A549 (cell line): ENCODE measurements at regions not wholly inside any gene's neighbourhood (a gene's known extent, or its start where the extent isn't known, plus 50 kb on each side); places are given as distances from the start of the nearest gene placed in this dataset.

Source experiments
- CEBPB ChIP-seq, 2 experiments: fragments of >200 bp in 1 of 2; sonication (Bioruptor Twin) in 1 of 2; formaldehyde crosslinking in 1 of 2; IDR thresholded peaks; 2 replicates each; pipeline ENCODE4 v1.6.1; 2012 to 2016
- CTCF ChIP-seq: fragments of >200 bp; sonication (Bioruptor Twin); formaldehyde crosslinking; IDR thresholded peaks from 3 replicates; pipeline ENCODE4 v1.5.1; 2016
- MAZ ChIP-seq: fragments of 150-350 bp; IDR thresholded peaks from 2 replicates; pipeline ENCODE4 v1.6.1; 2014; ENCODE audit warnings: antibody characterized with exemption, low read depth, low read length, borderline replicate concordance
- TF ChIP-seq, protein P1 (sequence below): fragments of 200-600 bp; sonication (generic); IDR thresholded peaks from 2 replicates; pipeline ENCODE4 v1.6.1; 2016; ENCODE audit warnings: antibody characterized with exemption, mild to moderate bottlenecking, moderate library complexity

DNA sequence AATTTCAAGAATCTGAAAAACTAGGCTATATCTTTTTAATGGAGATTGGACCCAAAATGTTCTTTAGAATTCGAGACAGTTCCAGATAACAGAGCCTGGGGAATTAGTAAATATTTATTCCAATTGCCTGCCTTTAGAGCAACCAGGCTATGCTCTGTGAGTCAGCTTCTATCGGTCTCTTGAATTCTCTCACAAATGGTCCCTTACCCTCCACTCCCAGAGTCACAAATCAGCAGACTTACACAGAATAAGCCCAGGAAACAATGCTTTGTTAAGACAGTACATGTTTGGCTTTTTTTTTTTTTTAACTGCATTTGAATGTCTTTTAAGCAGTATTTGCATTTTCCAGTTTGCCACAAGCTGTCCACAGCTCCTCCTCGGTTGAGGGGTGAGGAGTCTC lies 460.7 kb upstream of the CBLB start:
- TF ChIP-seq CEBPB (IDR thresholded peaks at IDR 0.05) (no peak), CTCF (no peak), MAZ (no peak)
- TF ChIP-seq, protein P1, sequence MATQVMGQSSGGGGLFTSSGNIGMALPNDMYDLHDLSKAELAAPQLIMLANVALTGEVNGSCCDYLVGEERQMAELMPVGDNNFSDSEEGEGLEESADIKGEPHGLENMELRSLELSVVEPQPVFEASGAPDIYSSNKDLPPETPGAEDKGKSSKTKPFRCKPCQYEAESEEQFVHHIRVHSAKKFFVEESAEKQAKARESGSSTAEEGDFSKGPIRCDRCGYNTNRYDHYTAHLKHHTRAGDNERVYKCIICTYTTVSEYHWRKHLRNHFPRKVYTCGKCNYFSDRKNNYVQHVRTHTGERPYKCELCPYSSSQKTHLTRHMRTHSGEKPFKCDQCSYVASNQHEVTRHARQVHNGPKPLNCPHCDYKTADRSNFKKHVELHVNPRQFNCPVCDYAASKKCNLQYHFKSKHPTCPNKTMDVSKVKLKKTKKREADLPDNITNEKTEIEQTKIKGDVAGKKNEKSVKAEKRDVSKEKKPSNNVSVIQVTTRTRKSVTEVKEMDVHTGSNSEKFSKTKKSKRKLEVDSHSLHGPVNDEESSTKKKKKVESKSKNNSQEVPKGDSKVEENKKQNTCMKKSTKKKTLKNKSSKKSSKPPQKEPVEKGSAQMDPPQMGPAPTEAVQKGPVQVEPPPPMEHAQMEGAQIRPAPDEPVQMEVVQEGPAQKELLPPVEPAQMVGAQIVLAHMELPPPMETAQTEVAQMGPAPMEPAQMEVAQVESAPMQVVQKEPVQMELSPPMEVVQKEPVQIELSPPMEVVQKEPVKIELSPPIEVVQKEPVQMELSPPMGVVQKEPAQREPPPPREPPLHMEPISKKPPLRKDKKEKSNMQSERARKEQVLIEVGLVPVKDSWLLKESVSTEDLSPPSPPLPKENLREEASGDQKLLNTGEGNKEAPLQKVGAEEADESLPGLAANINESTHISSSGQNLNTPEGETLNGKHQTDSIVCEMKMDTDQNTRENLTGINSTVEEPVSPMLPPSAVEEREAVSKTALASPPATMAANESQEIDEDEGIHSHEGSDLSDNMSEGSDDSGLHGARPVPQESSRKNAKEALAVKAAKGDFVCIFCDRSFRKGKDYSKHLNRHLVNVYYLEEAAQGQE = no peak
